ENCODE measurements at regions not wholly inside any gene's neighbourhood (a gene's known extent, or its start where the extent isn't known, plus 50 kb on each side); places are given as distances from the start of the nearest gene placed in this dataset.

DNA sequence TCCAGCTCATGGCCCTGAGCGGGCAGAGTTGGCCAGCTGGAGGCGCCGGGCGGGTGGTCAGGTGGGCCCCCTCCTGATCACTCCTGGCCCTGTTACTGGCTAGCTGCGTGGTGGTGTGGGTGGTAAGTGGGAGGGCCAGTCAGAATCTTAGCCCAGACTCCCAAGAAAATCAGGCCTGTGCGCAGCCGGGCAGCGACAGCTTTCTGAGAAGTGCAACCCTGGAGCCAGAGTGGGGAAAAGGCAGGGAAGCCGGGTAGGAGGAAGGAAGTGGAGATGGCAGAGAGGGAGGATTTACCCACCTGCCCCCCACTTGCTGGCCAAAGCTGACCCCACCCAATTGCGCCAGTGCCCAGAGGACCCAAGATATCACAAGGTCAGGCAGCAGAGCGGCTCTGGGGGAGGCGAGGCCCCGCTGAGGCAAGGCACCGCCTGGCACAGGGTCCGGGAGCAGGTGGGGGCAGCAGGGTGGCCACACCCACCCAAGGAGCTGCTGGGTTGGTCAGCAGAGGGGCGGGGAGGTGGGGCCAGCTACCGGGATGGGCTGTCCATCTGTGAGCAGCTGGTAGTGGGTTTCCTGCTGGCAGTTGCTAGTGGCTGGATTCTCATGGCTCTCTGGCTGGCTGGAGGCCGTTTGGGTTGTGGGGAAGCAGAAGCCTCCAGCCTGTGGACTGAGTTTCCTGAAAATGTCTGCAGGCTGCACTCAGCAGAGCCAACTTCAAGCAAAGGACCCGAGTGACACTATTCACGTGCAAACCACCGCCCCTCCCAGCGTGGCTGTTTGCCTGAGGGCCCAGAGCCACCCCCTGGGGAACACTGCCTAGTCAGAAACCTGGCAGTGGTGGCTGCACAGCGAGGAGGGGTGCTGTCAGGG lies 196.4 kb downstream of the IGLL1 start:
- ChIA-PET CTCF (interaction anchor here (0.5 to 1.1 kb wide), 6 partner anchors 59 to 912 kb away, joined by 3 to 6 read pairs (median 3); no protein-coding TSS in a partner anchor), POLR2A (no interaction called here)
- TF ChIP-seq EGR2 (tag by site-specific recombination; IDR thresholded peaks at IDR 0.05; ENCODE audit: low read depth) (peak; percentile 41; the same call in 1 of the 2 replicates), ZFHX2 (tag by site-specific recombination; conservative IDR thresholded peaks at IDR 0.05) (peak; percentile 63), ZIC2 (tag by site-specific recombination; IDR thresholded peaks at IDR 0.05) (peak; percentile 56), SP2 (tag by site-specific recombination; IDR thresholded peaks at IDR 0.05) (peak; percentile 12), GLIS1 (tag by site-specific recombination; IDR thresholded peaks at IDR 0.05) (peak; percentile 42; the same call in 1 of the 2 replicates), ZNF248 (tag by site-specific recombination; IDR thresholded peaks at IDR 0.05) (no peak)
- TF ChIP-seq, protein P1, sequence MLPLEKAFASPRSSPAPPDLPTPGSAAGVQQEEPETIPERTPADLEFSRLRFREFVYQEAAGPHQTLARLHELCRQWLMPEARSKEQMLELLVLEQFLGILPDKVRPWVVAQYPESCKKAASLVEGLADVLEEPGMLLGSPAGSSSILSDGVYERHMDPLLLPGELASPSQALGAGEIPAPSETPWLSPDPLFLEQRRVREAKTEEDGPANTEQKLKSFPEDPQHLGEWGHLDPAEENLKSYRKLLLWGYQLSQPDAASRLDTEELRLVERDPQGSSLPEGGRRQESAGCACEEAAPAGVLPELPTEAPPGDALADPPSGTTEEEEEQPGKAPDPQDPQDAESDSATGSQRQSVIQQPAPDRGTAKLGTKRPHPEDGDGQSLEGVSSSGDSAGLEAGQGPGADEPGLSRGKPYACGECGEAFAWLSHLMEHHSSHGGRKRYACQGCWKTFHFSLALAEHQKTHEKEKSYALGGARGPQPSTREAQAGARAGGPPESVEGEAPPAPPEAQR (tag by site-specific recombination; IDR thresholded peaks at IDR 0.05): no peak
- no peak overlapping the region for H3K4me3 ChIP-seq (ENCODE audit: low read depth, low read length)
- H3K4me1 ChIP-seq (ENCODE audit: control insufficient read depth, insufficient read depth, low read length): no peaks in the 10 kb centered on the region
- no peak overlapping the region for H3K27ac ChIP-seq (ENCODE audit: extremely low read depth, low read depth, low read length)
- H3K9me3 ChIP-seq (ENCODE audit: control insufficient read depth, insufficient read depth, low read depth, low read length): no peaks in the 10 kb centered on the region
- H3K36me3 ChIP-seq (ENCODE audit: control insufficient read depth in 2 of 2, insufficient read depth in 1 of 2, low read length in 2 of 2): no peaks in the 10 kb centered on the region

DNA sequence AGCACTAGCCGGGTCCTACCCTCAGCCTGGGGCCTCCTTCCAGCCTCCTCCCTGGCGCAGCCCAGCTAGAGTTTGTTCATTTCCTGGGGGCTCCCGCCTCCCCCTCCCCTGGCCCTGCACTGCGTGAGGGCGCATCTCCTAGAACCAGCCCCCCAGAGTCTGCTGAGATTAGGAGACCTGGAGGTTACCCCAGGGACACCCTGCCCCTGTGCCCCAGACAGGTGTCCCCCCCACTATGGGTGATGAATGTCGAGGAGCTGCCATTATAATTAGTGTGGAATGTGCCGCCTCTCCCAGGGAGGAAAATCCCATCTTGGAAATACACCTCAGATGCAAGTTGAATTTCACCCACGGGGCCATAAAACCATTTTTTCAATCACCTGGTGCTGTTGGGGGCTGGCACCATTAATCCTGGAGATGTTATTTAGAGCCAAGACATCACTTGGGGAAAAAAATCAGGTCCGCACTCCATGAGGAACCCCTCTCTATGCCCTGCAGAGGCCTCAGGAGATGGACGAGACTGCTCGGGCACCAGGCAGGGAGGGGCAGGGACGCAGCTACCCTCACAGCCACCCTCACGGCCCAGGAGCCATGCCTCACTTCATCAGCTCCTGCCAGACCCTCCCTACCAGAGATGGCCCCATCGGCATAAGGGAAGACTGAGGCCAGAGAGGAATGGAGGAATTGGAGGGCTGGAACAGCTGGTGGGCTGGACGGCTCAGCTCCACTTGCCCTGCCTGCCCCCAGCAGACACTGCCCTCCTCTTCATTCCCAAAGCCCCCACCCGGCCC lies 197.5 kb downstream of the IGLL1 start:
- no peak overlapping the region for H3K4me3 ChIP-seq (ENCODE audit: low read depth, low read length)
- H3K4me1 ChIP-seq (ENCODE audit: control insufficient read depth, insufficient read depth, low read length): no peaks in the 10 kb centered on the region
- H3K27ac ChIP-seq (ENCODE audit: extremely low read depth, low read depth, low read length): no peak overlapping the region
- no peaks in the 10 kb centered on the region for H3K9me3 ChIP-seq (ENCODE audit: control insufficient read depth, insufficient read depth, low read depth, low read length)
- H3K36me3 ChIP-seq (ENCODE audit: control insufficient read depth in 2 of 2, insufficient read depth in 1 of 2, low read length in 2 of 2): no peaks in the 10 kb centered on the region
- TF ChIP-seq GLIS1 (tag by site-specific recombination; IDR thresholded peaks at IDR 0.05) (peak; percentile 29; the same call in 1 of the 2 replicates), ZNF24 (tag by site-specific recombination; IDR thresholded peaks at IDR 0.05) (no peak)
- ChIA-PET POLR2A (no interaction called here), CTCF (interaction anchor here (0.7 kb wide), 2 partner anchors 77 to 424 kb away, joined by 3 to 6 read pairs; no protein-coding TSS in a partner anchor)

DNA sequence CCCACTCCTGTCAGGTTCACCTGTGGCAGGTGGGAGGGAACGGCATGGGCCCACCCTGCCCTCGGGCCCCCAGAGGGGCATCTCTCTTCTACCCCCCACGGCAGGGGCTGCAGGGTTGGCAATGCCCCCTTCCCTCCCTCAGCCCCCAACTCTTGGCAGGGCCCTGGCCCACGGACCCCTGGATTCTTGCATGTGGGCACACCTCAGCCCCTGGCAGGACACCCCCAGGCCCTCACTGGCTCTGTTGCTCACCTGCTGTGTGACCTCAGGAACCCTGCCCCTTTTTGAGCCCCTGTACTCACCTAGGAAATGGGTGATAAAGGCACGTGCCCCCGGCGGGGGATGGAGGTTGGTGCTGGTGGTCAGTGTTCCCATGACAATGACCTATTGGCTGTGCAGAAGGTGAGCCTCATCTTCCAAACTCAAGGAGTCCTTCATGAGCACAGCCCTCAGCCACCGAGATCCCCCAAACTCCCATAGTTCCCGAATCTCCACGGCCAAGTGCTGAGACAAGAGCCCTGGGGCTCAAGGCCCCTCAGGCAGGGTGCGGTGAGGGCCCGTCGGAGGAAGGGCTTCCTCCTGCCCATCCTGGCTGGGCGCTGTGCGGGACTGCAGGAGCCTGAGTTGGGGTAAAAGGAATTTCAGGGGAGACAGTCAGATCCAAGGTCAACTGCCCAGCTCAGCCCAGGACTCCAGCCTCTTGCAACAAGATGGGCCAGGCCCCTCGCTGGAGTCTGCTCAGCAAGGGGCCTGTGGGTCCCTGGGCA lies 198.2 kb downstream of the IGLL1 start:
- Histone ChIP-seq H3K4me3 (ENCODE audit: low read depth, low read length) (no peak overlapping the region), H3K27ac (ENCODE audit: extremely low read depth, low read depth, low read length) (no peak overlapping the region), H3K4me1 (ENCODE audit: control insufficient read depth, insufficient read depth, low read length) (no peaks in the 10 kb centered on the region), H3K9me3 (ENCODE audit: control insufficient read depth, insufficient read depth, low read depth, low read length) (no peaks in the 10 kb centered on the region), H3K36me3 (ENCODE audit: control insufficient read depth in 2 of 2, insufficient read depth in 1 of 2, low read length in 2 of 2) (no peaks in the 10 kb centered on the region)
- no peak for TF ChIP-seq ZNF677 (tag by site-specific recombination; IDR thresholded peaks at IDR 0.05)
- peak; percentile 11; the same call in 1 of the 2 replicates for TF ChIP-seq ZIC2 (tag by site-specific recombination; IDR thresholded peaks at IDR 0.05)
- ChIA-PET CTCF (no interaction called here), POLR2A (no interaction called here)

DNA sequence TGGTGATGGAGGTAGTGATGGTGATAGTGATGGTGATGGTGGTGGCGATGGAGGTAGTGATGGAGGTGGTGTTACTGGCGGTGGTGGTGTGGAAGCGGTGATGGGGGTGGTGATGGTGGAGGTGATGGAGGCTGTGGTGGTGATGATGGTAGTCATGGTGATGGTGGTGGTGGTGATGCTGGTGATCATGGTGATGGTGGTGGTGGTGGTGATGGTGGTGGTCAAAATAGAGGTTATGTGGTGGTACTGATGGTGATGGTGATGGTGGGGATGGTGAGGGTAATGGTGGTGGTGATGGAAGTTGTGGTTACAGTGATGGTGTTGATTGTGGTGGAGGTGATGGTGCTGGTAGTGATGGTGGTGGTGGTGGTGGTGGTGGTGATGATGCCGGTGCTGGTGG lies 199.2 kb downstream of the IGLL1 start:
- Histone ChIP-seq H3K36me3 (ENCODE audit: control insufficient read depth in 2 of 2, insufficient read depth in 1 of 2, low read length in 2 of 2) (no peaks in the 10 kb centered on the region), H3K4me1 (ENCODE audit: control insufficient read depth, insufficient read depth, low read length) (no peaks in the 10 kb centered on the region), H3K9me3 (ENCODE audit: control insufficient read depth, insufficient read depth, low read depth, low read length) (no peaks in the 10 kb centered on the region), H3K27ac (ENCODE audit: extremely low read depth, low read depth, low read length) (no peak overlapping the region), H3K4me3 (ENCODE audit: low read depth, low read length) (no peak overlapping the region)
- ChIA-PET POLR2A (no interaction called here), CTCF (no interaction called here)
- TF ChIP-seq MZF1 (tag by site-specific recombination; IDR thresholded peaks at IDR 0.05; ENCODE audit: borderline replicate concordance) (no peak), ZNF157 (tag by site-specific recombination; IDR thresholded peaks at IDR 0.05) (0 out of 2 replicates have a peak, but pooled peaks have one; percentile 23), ZSCAN23 (tag by site-specific recombination; IDR thresholded peaks at IDR 0.05) (no peak), ZNF223 (tag by site-specific recombination; IDR thresholded peaks at IDR 0.05) (0 out of 2 replicates have a peak, but pooled peaks have one; percentile 14), ZNF350 (tag by site-specific recombination; IDR thresholded peaks at IDR 0.05) (no peak)
- TF ChIP-seq, protein P2, sequence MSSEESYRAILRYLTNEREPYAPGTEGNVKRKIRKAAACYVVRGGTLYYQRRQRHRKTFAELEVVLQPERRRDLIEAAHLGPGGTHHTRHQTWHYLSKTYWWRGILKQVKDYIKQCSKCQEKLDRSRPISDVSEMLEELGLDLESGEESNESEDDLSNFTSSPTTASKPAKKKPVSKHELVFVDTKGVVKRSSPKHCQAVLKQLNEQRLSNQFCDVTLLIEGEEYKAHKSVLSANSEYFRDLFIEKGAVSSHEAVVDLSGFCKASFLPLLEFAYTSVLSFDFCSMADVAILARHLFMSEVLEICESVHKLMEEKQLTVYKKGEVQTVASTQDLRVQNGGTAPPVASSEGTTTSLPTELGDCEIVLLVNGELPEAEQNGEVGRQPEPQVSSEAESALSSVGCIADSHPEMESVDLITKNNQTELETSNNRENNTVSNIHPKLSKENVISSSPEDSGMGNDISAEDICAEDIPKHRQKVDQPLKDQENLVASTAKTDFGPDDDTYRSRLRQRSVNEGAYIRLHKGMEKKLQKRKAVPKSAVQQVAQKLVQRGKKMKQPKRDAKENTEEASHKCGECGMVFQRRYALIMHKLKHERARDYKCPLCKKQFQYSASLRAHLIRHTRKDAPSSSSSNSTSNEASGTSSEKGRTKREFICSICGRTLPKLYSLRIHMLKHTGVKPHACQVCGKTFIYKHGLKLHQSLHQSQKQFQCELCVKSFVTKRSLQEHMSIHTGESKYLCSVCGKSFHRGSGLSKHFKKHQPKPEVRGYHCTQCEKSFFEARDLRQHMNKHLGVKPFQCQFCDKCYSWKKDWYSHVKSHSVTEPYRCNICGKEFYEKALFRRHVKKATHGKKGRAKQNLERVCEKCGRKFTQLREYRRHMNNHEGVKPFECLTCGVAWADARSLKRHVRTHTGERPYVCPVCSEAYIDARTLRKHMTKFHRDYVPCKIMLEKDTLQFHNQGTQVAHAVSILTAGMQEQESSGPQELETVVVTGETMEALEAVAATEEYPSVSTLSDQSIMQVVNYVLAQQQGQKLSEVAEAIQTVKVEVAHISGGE (tag by site-specific recombination; conservative IDR thresholded peaks at IDR 0.05; ENCODE audit: low read depth): no peak
- TF ChIP-seq, protein P3, sequence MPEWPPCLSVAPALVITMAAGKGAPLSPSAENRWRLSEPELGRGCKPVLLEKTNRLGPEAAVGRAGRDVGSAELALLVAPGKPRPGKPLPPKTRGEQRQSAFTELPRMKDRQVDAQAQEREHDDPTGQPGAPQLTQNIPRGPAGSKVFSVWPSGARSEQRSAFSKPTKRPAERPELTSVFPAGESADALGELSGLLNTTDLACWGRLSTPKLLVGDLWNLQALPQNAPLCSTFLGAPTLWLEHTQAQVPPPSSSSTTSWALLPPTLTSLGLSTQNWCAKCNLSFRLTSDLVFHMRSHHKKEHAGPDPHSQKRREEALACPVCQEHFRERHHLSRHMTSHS (tag by site-specific recombination; IDR thresholded peaks at IDR 0.05): peak; percentile 45; the same call in 1 of the 2 replicates

Data from HEK293 (cell line).